Endothelial cell of umbilical vein (primary cell): ENCODE measurements at regions not wholly inside any gene's neighbourhood (a gene's known extent, or its start where the extent isn't known, plus 50 kb on each side); places are given as distances from the start of the nearest gene placed in this dataset.
"Not testable (repeated sequence)": the region's sequence is repeated elsewhere in the genome, so short reads cannot be mapped to it uniquely, and the experiment has no call there.

ENCODE experiments used
- BruUV-seq: library from RNA; stranded (reverse); fragments of 400-500 nt; replicated peaks from 2 replicates; lab custom pipeline; 2021; lab: Mats Ljungman, UMichigan
- CTCF ChIA-PET: fragments of 300-600, 350-600 bp; sonication (Branson Sonifier 250); formaldehyde crosslinking; loops from one replicate; lab custom pipeline; 2021; ENCODE audit warnings: antibody characterized with exemption, inconsistent platforms; lab: Charles Lee
- POLR2A ChIA-PET: fragments of 300-600, 350-600 bp; sonication (Branson Sonifier 250); formaldehyde crosslinking; loops from one replicate; lab custom pipeline; 2021; ENCODE audit warnings: antibody characterized with exemption, inconsistent platforms; lab: Charles Lee
- DNase-seq: peaks from one replicate; pipeline ENCODE4 v3.0.0-alpha.2; 2011; ENCODE audit warnings: low read depth, low spot score
- FAIRE-seq: peaks from 2 replicates; lab custom pipeline; 2011; peaks lifted over from hg19 to GRCh38; lab: Jason Lieb, UNC
- H2AFZ ChIP-seq: 2 replicates; pipeline ENCODE4 v1.6.0; 2012; ENCODE audit warnings: low read depth, low read length, control low read depth, inconsistent platforms
- H3K27ac ChIP-seq: 2 replicates; pipeline ENCODE4 v1.5.1; 2011; ENCODE audit warnings: low read depth, mild to moderate bottlenecking, control low read depth, low read length, moderate library complexity; ENCODE audit not compliant: insufficient read depth
- H3K27me3 ChIP-seq, 2 experiments: 2 replicates each; pipeline versions ENCODE4 v1.6.0 to v1.6.1; 2011; ENCODE audit warnings: low read length in 2 of 2, mixed read lengths in 1 of 2; ENCODE audit not compliant: control insufficient read depth in 2 of 2, insufficient read depth in 2 of 2
- H3K36me3 ChIP-seq, 2 experiments: 2 replicates in 1 of 2; 3 replicates in 1 of 2; pipeline ENCODE4 v1.5.1; 2011; ENCODE audit warnings: low read length in 2 of 2, mild to moderate bottlenecking in 1 of 2, moderate library complexity in 1 of 2; ENCODE audit not compliant: control insufficient read depth in 2 of 2, insufficient read depth in 2 of 2; ENCODE audit errors: extremely low read depth in 1 of 2
- H3K4me1 ChIP-seq: 3 replicates; pipeline ENCODE4 v1.5.1; 2011; ENCODE audit warnings: mild to moderate bottlenecking, low read length; ENCODE audit not compliant: control insufficient read depth, insufficient read depth; ENCODE audit errors: extremely low read depth
- H3K4me2 ChIP-seq: 2 replicates; pipeline ENCODE4 v1.6.1; 2011; ENCODE audit warnings: low read length, control low read depth, mixed read lengths; ENCODE audit not compliant: insufficient read depth
- H3K4me3 ChIP-seq, 3 experiments: fragments of 200-600 bp in 1 of 3; sonication (generic), shearing (Covaris generic) in 1 of 3; replicated peaks in 1 of 3; 2 replicates each; pipeline ENCODE4 v1.5.1; 2011 to 2016; ENCODE audit warnings: control low read depth in 3 of 3, low read length in 3 of 3, mild to moderate bottlenecking in 2 of 3, inconsistent platforms in 1 of 3, low read depth in 1 of 3, moderate library complexity in 1 of 3; ENCODE audit not compliant: insufficient read depth in 1 of 3
- H3K79me2 ChIP-seq: 2 replicates; pipeline ENCODE4 v1.6.0; 2012; ENCODE audit warnings: low read length, inconsistent platforms; ENCODE audit not compliant: control insufficient read depth, insufficient read depth
- H3K9ac ChIP-seq: replicated peaks from 2 replicates; pipeline ENCODE3; 2011; ENCODE audit warnings: low read length, control low read depth; ENCODE audit not compliant: insufficient read depth; ENCODE audit errors: extremely low read depth
- H3K9me1 ChIP-seq: replicated peaks from 3 replicates; pipeline ENCODE4 v1.6.0; 2011; ENCODE audit warnings: mild to moderate bottlenecking, low read length; ENCODE audit not compliant: control insufficient read depth, insufficient read depth; ENCODE audit errors: extremely low read depth
- H3K9me3 ChIP-seq: replicated peaks from 2 replicates; pipeline ENCODE4 v1.5.1; 2012; ENCODE audit warnings: low read length, inconsistent platforms; ENCODE audit not compliant: control insufficient read depth, insufficient read depth
- H4K20me1 ChIP-seq: replicated peaks from 2 replicates; pipeline ENCODE3; 2011; ENCODE audit warnings: mild to moderate bottlenecking, low read length; ENCODE audit not compliant: control insufficient read depth, insufficient read depth; ENCODE audit errors: extremely low read depth
- dilution Hi-C: fragments of 300-500 bp; cut with MboI; formaldehyde crosslinking; loops from one replicate; pipeline ENCODE4 v1.15.0; 2019; ENCODE audit warnings: low sequenced_read_pairs; ENCODE audit not compliant: extremely low pct_ligation_motif_present
- intact Hi-C: fragments of 100-400 bp; cut with micrococcal nuclease; formaldehyde crosslinking; loops from one replicate; pipeline ENCODE4 v1.10.0; 2022

GRCh38 chr16:21529060-21529658, 70.2 kb upstream of the METTL9 start:
- H3K9me3 ChIP-seq, H3K9ac ChIP-seq, H3K79me2 ChIP-seq, H3K4me2 ChIP-seq, H3K4me3 ChIP-seq, H3K9me1 ChIP-seq, intact Hi-C loops, H2AFZ ChIP-seq, H3K36me3 ChIP-seq, H3K27ac ChIP-seq, POLR2A ChIA-PET, CTCF ChIA-PET, dilution Hi-C loops, DNase-seq, H3K4me1 ChIP-seq, H3K27me3 ChIP-seq, H4K20me1 ChIP-seq, FAIRE-seq, BruUV-seq: not testable (repeated sequence)

GRCh38 chr16:21530729-21531383, 68.5 kb upstream of the METTL9 start:
- DNase-seq, FAIRE-seq, H3K79me2 ChIP-seq, CTCF ChIA-PET, dilution Hi-C loops, H3K9ac ChIP-seq, intact Hi-C loops, H3K36me3 ChIP-seq, H2AFZ ChIP-seq, H3K27ac ChIP-seq, POLR2A ChIA-PET, H3K4me2 ChIP-seq, H3K9me1 ChIP-seq, H3K4me3 ChIP-seq, H3K9me3 ChIP-seq, H4K20me1 ChIP-seq, BruUV-seq, H3K4me1 ChIP-seq, H3K27me3 ChIP-seq: not testable (repeated sequence)

- BruUV-seq, H3K4me1 ChIP-seq, CTCF ChIA-PET, H3K4me3 ChIP-seq, H3K9me1 ChIP-seq, dilution Hi-C loops, H4K20me1 ChIP-seq, H3K79me2 ChIP-seq, H3K27ac ChIP-seq, H3K36me3 ChIP-seq, H3K9ac ChIP-seq, FAIRE-seq, H2AFZ ChIP-seq, DNase-seq, H3K9me3 ChIP-seq, intact Hi-C loops, H3K27me3 ChIP-seq, H3K4me2 ChIP-seq, POLR2A ChIA-PET: not testable (repeated sequence)
These were observed 66.4 kb upstream of the METTL9 start for GRCh38 chr16:21532996-21533395.

GRCh38 chr16:21533474-21533873, 65.9 kb upstream of the METTL9 start:
- H3K27me3 ChIP-seq, dilution Hi-C loops, H3K4me2 ChIP-seq, H3K79me2 ChIP-seq, H3K9ac ChIP-seq, BruUV-seq, H3K36me3 ChIP-seq, DNase-seq, H2AFZ ChIP-seq, CTCF ChIA-PET, H3K4me1 ChIP-seq, H3K9me1 ChIP-seq, FAIRE-seq, H3K4me3 ChIP-seq, POLR2A ChIA-PET, H3K27ac ChIP-seq, intact Hi-C loops, H3K9me3 ChIP-seq, H4K20me1 ChIP-seq: not testable (repeated sequence)
